ENCODE measurements at regions not wholly inside any gene's neighbourhood (a gene's known extent, or its start where the extent isn't known, plus 50 kb on each side); places are given as distances from the start of the nearest gene placed in this dataset.

GRCh38 chr16:52066962-52067361, 480.0 kb downstream of the TOX3 start:
- ATAC-seq (ENCODE audit: low FRiP score), result no peak
- no peak for TF ChIP-seq CTCF (IDR thresholded peaks at IDR 0.05)
- DNase-seq (ENCODE audit: low spot score), result no peak

- no peak for DNase-seq (ENCODE audit: low spot score)
- TF ChIP-seq CTCF (IDR thresholded peaks at IDR 0.05), result no peak
- no peak for ATAC-seq (ENCODE audit: low FRiP score)
Measured at GRCh38 chr16:52056259-52056658, 490.7 kb downstream of the TOX3 start.

- TF ChIP-seq CTCF (IDR thresholded peaks at IDR 0.05), result no peak
- DNase-seq (ENCODE audit: low spot score), result no peak
- no peak for ATAC-seq (ENCODE audit: low FRiP score)
Measured at GRCh38 chr16:52055381-52055780, 491.6 kb downstream of the TOX3 start.

- no peak for TF ChIP-seq CTCF (IDR thresholded peaks at IDR 0.05)
- ATAC-seq (ENCODE audit: low FRiP score), result no peak
- DNase-seq (ENCODE audit: low spot score), result no peak
Measured at GRCh38 chr16:52054326-52054725, 492.6 kb downstream of the TOX3 start.

- TF ChIP-seq CTCF (IDR thresholded peaks at IDR 0.05), result no peak
- no peak for ATAC-seq (ENCODE audit: low FRiP score)
Measured at GRCh38 chr16:52052818-52053217, 494.1 kb downstream of the TOX3 start.

GRCh38 chr16:52051414-52052172, 495.4 kb downstream of the TOX3 start:
- no peak for TF ChIP-seq CTCF (IDR thresholded peaks at IDR 0.05)
- DNase-seq (ENCODE audit: low spot score) (no peak), ATAC-seq (ENCODE audit: low FRiP score) (no peak)

More at GRCh38 chr16:52052818-52053217, 494.1 kb downstream of the TOX3 start:
- DNase-seq (ENCODE audit: low spot score), result no peak

- TF ChIP-seq CTCF (IDR thresholded peaks at IDR 0.05), result no peak
- ATAC-seq (ENCODE audit: low FRiP score) (no peak), DNase-seq (ENCODE audit: low spot score) (no peak)
Measured at GRCh38 chr16:52050418-52050817, 496.5 kb downstream of the TOX3 start.

Data from omental fat pad (tissue), 3 donors.